ENCODE measurements at regions not wholly inside any gene's neighbourhood (a gene's known extent, or its start where the extent isn't known, plus 50 kb on each side); places are given as distances from the start of the nearest gene placed in this dataset.
A peak's percentile ranks its signal among the peaks of the same experiment; 100 is the strongest.

GRCh38 chr4:83204731-83205130, 79.9 kb downstream of the COQ2 start:
- Histone ChIP-seq H3K36me3 (ENCODE audit: control insufficient read depth, insufficient read depth, low read length) (no peaks in the 10 kb centered on the region), H3K4me2 (ENCODE audit: extremely low read depth, insufficient read depth, low read length) (no peak overlapping the region), H3K9ac (ENCODE audit: insufficient read depth, low read length) (no peak overlapping the region), H3K4me1 (ENCODE audit: control insufficient read depth, extremely low read depth, insufficient read depth, low read length) (peaks cover 2% of the 10 kb centered on the region), H3K27me3 (ENCODE audit: control insufficient read depth, insufficient read depth, low read length) (no peaks in the 10 kb centered on the region), H4K20me1 (ENCODE audit: control insufficient read depth, extremely low read depth, insufficient read depth, low read length) (no peaks in the 10 kb centered on the region), H3K27ac (ENCODE audit: insufficient read depth, low read length) (no peak overlapping the region), H3K9me3 (ENCODE audit: control insufficient read depth, insufficient read depth, low read depth, low read length) (no peaks in the 10 kb centered on the region), H3K79me2 (ENCODE audit: control insufficient read depth, insufficient read depth, low read length) (no peaks in the 10 kb centered on the region), H3K4me3 (replicated peaks in 1 of 4; ENCODE audit: control extremely low read depth in 1 of 4, insufficient read depth in 1 of 4, low read depth in 3 of 4, low read length in 4 of 4) (no peak overlapping the region), H2AFZ (ENCODE audit: low read length) (no peak overlapping the region)
- TF ChIP-seq CTCF (conservative IDR thresholded peaks at IDR 0.05 in 1 of 2, IDR thresholded peaks at IDR 0.05 in 1 of 2; ENCODE audit: low read depth in 1 of 2, low read length in 2 of 2) (no peak), EZH2 (IDR thresholded peaks at IDR 0.05; ENCODE audit: low read length, missing control alignments) (no peak)
- DNase-seq (ENCODE audit: low read depth in 2 of 2) = no peak

GRCh38 chr4:83201761-83202160, 82.8 kb downstream of the COQ2 start:
- Histone ChIP-seq H3K4me1 (ENCODE audit: control insufficient read depth, extremely low read depth, insufficient read depth, low read length) (no peaks in the 10 kb centered on the region), H3K4me3 (replicated peaks in 1 of 4; ENCODE audit: control extremely low read depth in 1 of 4, insufficient read depth in 1 of 4, low read depth in 3 of 4, low read length in 4 of 4) (no peak overlapping the region), H3K79me2 (ENCODE audit: control insufficient read depth, insufficient read depth, low read length) (no peaks in the 10 kb centered on the region), H3K36me3 (ENCODE audit: control insufficient read depth, insufficient read depth, low read length) (no peaks in the 10 kb centered on the region), H4K20me1 (ENCODE audit: control insufficient read depth, extremely low read depth, insufficient read depth, low read length) (no peaks in the 10 kb centered on the region), H3K4me2 (ENCODE audit: extremely low read depth, insufficient read depth, low read length) (no peak overlapping the region), H3K27me3 (ENCODE audit: control insufficient read depth, insufficient read depth, low read length) (no peaks in the 10 kb centered on the region), H3K9me3 (ENCODE audit: control insufficient read depth, insufficient read depth, low read depth, low read length) (no peaks in the 10 kb centered on the region), H3K9ac (ENCODE audit: insufficient read depth, low read length) (no peak overlapping the region), H3K27ac (ENCODE audit: insufficient read depth, low read length) (no peak overlapping the region), H2AFZ (ENCODE audit: low read length) (no peak overlapping the region)
- no peak for DNase-seq (ENCODE audit: low read depth in 2 of 2)
- TF ChIP-seq EZH2 (IDR thresholded peaks at IDR 0.05; ENCODE audit: low read length, missing control alignments) (no peak), CTCF (conservative IDR thresholded peaks at IDR 0.05 in 1 of 2, IDR thresholded peaks at IDR 0.05 in 1 of 2; ENCODE audit: low read depth in 1 of 2, low read length in 2 of 2) (no peak)

- no peaks in the 10 kb centered on the region for H3K9me3 ChIP-seq (ENCODE audit: control insufficient read depth, insufficient read depth, low read depth, low read length)
Observed at GRCh38 chr4:83197555-83198235, 83.2 kb upstream of the PLAC8 start.

More at GRCh38 chr4:83197555-83198235, 83.2 kb upstream of the PLAC8 start:
- no peak overlapping the region for H3K27ac ChIP-seq (ENCODE audit: insufficient read depth, low read length)
- no peaks in the 10 kb centered on the region for H3K4me1 ChIP-seq (ENCODE audit: control insufficient read depth, extremely low read depth, insufficient read depth, low read length)
- no peaks in the 10 kb centered on the region for H3K27me3 ChIP-seq (ENCODE audit: control insufficient read depth, insufficient read depth, low read length)
- H3K4me3 ChIP-seq (replicated peaks in 1 of 4; ENCODE audit: control extremely low read depth in 1 of 4, insufficient read depth in 1 of 4, low read depth in 3 of 4, low read length in 4 of 4) = no peak overlapping the region
- no peak overlapping the region for H3K4me2 ChIP-seq (ENCODE audit: extremely low read depth, insufficient read depth, low read length)
- H2AFZ ChIP-seq (ENCODE audit: low read length) = no peak overlapping the region
- no peaks in the 10 kb centered on the region for H3K36me3 ChIP-seq (ENCODE audit: control insufficient read depth, insufficient read depth, low read length)
- peak in 1 of 2 donors; percentile 19 for DNase-seq (ENCODE audit: low read depth in 2 of 2)
- TF ChIP-seq CTCF (conservative IDR thresholded peaks at IDR 0.05 in 1 of 2, IDR thresholded peaks at IDR 0.05 in 1 of 2; ENCODE audit: low read depth in 1 of 2, low read length in 2 of 2) = no peak
- TF ChIP-seq EZH2 (IDR thresholded peaks at IDR 0.05; ENCODE audit: low read length, missing control alignments) = no peak
- H4K20me1 ChIP-seq (ENCODE audit: control insufficient read depth, extremely low read depth, insufficient read depth, low read length) = no peaks in the 10 kb centered on the region
- no peak overlapping the region for H3K9ac ChIP-seq (ENCODE audit: insufficient read depth, low read length)
- H3K79me2 ChIP-seq (ENCODE audit: control insufficient read depth, insufficient read depth, low read length) = no peaks in the 10 kb centered on the region

Data from fibroblast of lung (primary cell).